ENCODE measurements at regions not wholly inside any gene's neighbourhood (a gene's known extent, or its start where the extent isn't known, plus 50 kb on each side); places are given as distances from the start of the nearest gene placed in this dataset.
"Not testable (repeated sequence)": the region's sequence is repeated elsewhere in the genome, so short reads cannot be mapped to it uniquely, and the experiment has no call there.

GRCh38 chr11:50088231-50088630, 55.6 kb downstream of the OR4C45 start:
- peak; percentile 7 for DNase-seq

DNA sequence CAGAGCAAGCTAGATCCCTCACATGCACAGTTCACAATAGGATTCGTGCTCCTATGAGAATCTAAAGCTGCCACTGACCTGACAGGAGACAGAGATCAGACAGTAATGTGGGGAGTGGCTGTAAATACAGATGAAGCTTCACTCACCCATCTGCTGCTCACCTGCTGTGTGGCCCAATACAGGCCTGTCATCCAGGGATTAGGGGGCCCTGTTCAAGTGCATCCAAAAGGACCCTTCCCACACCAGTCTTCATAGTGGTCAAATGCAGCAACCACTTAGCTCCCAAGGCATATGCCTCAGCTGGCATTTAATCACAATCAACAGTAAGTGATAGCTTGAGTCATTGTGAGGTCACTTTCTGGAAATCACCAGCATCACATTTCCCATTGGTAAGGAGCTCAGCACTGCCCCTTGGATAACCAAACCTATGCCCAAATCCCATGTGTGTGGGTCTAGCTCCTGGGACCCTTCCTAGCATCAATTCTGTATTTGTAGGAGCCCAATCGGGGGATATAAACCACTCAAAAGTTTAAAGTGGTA, 65.6 kb downstream of the OR4C45 start:
- DNase-seq, result no peak

GRCh38 chr11:50102916-50103315, 70.2 kb downstream of the OR4C45 start:
- DNase-seq, result no peak

- DNase-seq, result not testable (repeated sequence)
Measured at GRCh38 chr11:50140686-50141085, 108.0 kb downstream of the OR4C45 start.

- DNase-seq, result not testable (repeated sequence)
Measured at GRCh38 chr11:50146308-50146707, 113.6 kb downstream of the OR4C45 start.

GRCh38 chr11:50147946-50148345, 115.3 kb downstream of the OR4C45 start:
- not testable (repeated sequence) for DNase-seq

DNA sequence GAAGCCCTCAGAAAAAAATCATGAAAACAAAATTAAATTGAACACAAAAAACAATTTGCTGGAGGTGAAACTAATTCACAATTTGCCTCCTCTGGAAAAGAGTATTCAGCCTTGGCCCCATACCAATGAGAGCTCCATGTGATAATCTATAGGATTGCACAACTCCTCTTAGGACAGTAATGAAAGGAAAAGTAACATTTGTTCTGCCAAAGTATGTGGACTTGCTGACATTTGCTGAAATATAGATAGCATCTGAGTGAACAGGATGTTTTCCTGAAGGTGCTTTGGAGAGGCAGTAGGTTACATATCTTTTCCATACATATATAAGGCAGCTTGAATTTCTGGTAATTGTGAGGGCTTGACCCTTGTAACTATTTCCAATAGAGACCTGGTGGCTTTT, 122.8 kb downstream of the OR4C45 start:
- no peak for DNase-seq

DNA sequence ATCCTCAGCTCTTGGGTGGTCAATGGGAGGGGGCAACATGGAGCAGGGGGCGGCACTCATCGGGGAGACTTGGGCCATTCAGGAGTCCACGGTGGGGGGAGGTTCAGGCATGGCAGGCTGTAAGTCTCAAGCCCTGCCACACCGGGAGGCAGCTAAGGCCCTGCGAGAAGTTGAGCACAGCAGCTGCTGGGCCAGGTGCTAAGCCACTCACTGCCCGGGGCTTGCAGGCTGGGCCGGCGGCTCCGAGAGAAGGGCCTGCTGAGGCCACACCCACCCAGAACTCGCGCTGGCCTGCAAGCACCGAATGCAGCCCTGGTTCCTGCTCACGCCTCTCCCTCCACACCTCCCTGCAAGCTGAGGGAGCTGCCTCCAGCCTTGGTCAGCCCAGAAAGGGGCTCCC, 131.4 kb downstream of the OR4C45 start:
- no peak for DNase-seq

DNA sequence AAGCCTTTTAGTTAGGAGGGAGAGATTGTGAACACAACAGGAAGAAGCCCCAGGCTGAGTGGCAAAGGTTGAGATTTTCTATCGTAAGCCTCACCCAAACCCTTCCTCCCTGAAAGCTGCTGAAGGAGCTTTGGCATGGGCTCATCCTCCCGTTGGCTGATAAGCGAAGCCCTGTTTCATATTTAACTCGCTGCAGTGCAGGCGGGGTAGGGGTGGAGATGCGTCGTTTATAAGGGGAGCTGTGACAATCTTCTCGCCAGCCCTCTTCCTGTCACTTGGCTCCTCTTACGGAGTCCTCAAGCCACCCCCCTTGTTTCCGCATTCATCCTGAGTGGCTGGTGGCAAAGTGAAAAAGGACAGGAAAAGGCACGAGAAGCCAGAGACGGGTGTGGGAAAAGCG, 137.0 kb downstream of the OR4C45 start:
- peak; percentile 10 for DNase-seq

GRCh38 chr11:50170115-50170514, 137.4 kb downstream of the OR4C45 start:
- DNase-seq, result no peak

DNA sequence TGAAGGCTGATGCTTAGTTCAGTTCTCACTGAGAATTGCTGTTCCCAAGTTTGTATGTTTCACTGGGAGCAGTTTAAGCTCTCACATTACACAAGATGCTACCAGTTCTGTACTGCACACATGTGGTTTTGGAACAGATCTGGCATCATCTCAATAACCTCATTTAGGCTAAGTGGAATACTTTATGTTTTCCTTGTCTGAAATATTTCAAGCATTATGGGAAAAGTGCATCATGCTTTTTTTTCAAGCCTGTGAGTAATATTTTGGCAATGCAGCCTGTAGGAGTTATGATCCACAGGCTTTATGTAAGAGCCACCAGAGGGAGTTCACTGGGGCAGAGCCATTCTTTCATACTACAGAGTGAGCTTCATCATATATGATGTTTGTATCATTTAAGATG, 141.5 kb downstream of the OR4C45 start:
- peak; percentile 10 for DNase-seq

DNA sequence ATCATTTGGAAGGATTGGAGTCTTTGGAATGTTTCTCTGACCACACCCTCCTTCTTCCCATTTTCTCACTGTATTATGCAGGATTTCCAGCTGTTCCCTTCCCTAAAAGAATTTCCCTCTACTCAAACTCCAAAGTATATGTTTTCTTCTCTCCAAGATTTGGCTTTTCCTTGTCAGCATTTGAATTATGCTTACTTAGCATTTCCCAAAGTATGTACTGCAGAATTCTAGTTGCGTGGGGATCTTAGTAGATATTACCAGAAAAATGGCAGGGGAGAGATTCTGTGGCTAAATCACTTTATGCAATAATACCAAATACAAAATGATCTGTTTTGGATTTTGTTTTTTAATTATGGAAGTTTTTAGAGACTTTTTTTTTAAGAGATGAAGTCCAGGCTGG, 142.3 kb downstream of the OR4C45 start:
- no peak for DNase-seq

GRCh38 chr11:50178737-50179136, 146.1 kb downstream of the OR4C45 start:
- no peak for DNase-seq

DNA sequence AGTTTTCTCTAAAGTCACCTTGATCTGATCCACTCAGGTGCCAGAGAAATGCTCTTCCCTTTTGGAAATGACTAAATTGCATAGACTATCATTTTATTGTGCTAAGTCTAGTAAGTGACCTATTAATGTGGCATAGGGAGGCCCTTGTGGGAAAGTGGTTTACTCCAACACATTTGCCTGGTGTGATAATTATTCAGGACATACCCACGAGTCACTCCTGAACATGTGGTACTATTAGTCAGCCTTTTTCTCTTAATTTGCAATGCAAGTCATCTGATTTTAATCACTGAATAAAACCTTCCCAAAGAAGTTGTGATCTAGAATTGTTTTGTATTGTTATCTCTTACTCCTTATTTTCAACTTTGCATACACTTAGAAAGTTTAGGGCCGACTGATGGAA, 148.7 kb downstream of the OR4C45 start:
- no peak for DNase-seq

DNA sequence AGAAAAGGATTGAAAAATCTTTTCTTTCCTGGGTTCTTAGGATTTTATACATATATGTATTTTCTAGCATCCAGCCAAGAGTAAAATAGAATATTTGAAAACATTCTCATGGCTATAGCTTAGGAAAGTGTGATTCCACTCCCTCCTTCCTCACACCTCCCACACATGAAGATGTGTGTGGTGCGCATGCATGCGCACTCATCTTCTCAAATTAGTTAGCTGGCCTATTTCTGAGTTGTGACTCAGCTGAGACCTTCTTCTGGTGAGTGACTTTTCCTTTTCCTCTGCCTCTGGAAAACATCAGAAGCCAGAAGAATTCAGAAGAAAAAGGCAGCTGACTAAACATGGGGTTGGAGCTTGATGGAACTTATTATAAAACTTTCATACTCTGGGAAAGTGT, 149.8 kb downstream of the OR4C45 start:
- DNase-seq, result no peak

DNA sequence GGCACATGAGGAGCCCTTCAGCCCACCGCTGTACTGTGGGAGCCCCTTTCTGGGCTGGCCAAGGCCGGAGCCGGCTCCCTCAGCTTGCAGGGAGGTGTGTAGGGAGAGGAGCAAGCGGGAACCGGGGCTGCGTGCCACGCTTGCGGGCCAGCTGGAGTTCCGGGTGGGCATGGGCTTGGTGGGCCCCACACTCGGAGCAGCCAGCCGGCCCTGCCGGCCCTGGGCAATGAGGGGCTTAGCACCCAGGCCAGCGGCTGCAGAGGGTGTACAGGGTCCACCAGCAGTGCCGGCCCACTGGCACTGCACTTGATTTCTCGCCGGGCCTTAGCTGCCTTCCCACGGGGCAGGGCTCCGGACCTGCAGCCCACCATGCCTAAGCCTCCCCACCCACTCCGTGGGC, 150.5 kb downstream of the OR4C45 start:
- DNase-seq, result not testable (repeated sequence)

DNA sequence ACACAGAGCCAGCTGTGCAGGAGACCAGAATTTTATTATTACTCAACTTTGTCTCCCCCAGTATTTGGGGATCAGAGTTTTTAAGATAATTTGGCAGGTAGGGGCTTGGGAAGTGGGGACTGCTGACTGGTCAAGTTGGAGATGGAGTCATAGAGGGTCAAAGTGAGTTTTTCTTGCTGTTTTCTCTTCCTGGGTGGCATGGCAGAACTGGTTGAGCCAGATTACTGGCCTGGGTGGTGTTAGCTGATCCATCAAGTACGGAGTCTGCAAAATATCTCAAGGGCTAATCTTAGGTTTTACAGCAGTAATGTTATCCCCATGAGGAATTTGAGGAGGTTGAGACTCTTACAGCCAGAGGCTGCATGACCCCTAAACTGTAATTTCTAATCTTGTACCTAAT, 153.5 kb downstream of the OR4C45 start:
- DNase-seq, result no peak

DNA sequence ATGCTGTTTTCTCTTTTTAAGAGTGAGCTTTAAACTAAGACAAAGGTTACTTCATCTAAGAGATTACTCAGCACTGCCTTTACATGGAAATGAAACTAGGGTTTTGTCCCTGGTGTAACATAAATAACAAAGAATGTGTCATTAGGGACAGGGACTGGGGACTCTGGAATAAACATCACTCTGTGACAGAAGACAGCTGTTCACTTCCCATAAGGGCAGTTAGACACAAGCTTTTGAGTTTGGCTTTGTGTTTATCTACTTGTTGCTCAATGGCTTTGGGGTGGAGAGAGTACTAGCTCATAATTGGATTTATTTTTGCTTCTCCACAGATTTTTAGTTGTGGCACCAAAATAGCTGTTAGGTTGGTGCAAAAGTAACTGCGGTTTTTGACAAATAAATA, 154.5 kb downstream of the OR4C45 start:
- no peak for DNase-seq

DNA sequence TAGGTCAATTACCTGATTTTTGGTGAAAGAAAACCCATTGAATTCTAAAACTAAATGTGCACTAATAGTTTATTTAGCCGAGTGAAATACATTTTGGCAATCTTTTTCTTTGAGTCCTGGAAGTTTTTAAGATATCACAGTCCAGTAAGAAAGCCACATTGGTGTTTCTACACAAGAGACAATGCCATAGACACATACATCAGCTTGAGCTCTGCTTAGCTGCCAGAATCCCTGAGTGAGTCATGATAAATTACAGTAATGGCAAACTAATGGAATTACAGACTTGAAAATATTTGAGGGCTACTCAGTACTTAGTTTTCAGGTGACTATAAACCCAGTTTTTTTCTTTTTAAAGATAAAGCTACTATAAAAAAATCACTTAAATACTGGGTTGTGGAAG, 155.4 kb downstream of the OR4C45 start:
- DNase-seq, result no peak

DNA sequence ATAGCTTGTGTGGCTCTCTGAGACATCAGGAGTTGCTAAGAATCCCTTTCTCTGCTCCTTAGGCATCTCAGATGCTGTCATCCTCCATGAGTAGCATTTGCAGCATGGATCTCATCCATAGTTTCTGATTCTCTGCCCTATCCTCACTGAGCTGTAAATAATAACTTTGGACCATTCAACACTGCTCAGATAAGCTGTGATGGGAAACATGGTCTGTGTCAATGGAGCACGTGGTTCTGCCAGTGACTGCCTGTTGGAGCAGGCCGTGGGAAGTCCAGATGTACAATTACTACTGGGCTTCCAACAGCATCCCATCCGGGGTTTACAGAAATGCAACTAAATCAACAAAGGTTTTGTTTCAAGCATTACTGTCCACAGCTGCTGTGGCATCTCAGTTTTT, 160.1 kb downstream of the OR4C45 start:
- DNase-seq, result no peak

- no peak for DNase-seq
Measured at GRCh38 chr11:50214376-50214775, 181.7 kb downstream of the OR4C45 start.

DNA sequence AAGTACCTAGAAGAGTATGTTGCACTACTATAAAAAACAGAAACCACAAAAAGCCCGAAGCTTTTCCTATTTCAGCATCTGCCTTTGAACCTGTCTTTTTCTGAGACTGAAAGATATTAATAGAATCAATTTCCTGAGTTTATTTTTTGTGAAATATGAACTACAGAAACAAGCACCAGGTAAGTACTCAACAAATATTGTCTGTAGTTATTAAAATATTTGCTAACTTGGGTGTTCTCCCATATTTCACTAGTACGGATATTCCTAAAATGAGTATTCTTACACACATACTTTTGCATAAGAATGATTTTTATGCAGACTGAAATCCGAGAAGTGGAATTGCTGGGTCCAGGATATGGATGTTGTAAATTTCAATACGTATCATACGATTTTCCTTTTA, 188.0 kb downstream of the OR4C45 start:
- DNase-seq, result no peak

DNA sequence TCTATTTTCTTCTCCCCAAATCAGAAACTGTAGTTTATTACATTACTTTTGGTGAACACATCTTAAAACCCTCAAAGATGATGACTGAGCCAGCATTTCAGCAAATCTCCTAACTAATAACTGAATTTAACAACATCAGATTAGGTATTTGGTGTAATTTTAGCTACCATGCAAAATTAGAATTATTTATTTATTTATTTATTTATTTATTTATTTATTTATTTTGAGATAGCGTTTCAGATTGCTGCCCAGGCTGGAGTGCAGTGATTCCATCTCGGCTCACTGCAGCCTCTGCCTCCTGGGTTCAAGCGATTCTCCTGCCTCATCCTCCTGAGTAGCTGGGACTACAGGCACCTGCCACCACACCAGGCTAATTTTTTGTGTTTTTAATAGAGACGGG, 205.7 kb downstream of the OR4C45 start:
- DNase-seq, result not testable (repeated sequence)

DNA sequence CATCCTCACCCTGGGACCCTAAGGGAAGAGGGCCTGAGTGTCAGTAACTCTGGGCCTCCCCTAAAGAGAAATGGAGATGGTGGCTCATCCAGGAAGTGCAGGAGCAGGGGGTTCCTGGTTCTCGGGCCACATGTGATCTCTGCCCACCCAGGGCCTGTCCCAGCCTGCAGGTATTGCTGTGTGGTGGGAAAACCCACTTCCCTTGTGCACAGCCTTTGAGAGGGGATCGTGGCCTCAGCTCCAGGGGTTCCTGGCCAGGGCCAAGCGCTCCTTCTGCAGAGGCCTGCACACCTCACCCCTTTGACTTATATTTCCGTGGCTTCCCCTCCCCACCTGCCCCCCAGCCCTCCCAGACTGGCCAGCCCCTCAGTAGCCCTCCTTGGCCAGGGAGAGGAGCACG, 213.5 kb downstream of the OR4C45 start:
- no peak for DNase-seq

DNA sequence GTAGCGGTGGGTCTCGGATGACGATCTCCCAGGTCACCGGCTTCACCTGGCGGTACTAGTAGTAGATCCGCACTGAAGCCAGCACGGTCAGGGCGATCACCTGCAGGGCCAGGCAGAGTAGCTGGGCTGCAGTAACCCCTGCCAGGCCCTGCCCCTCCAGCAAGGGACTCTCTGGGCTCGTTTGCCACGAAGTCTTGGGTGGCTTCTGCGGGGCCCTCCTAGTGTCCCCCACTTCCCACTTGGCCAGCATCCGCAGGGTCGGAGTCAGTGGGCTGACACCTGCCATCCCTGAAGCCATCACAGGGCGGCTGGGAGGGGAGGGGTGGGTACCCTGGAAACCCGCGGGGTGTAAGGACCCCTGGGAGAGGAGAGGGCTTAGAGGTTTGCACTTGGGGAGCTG, 214.0 kb downstream of the OR4C45 start:
- DNase-seq, result no peak

GRCh38 chr11:50247309-50247874, 214.7 kb downstream of the OR4C45 start:
- DNase-seq, result no peak
